Panc1 (cell line): ENCODE measurements at regions not wholly inside any gene's neighbourhood (a gene's known extent, or its start where the extent isn't known, plus 50 kb on each side); places are given as distances from the start of the nearest gene placed in this dataset.

ENCODE experiments used
- ATAC-seq: fragments of 200-7000 bp; cut with Tn5 transposase; 2 replicates; pipeline ENCODE4 v1.9.1; 2020; ENCODE audit warnings: mild to moderate bottlenecking, moderate library complexity
- BruUV-seq: library from RNA; stranded (reverse); fragments of 400-500 nt; replicated peaks from 2 replicates; lab custom pipeline; 2021; lab: Mats Ljungman, UMichigan
- CTCF ChIA-PET: fragments of 300-600 bp; sonication (Branson Sonifier 250); formaldehyde crosslinking; loops from one replicate; lab custom pipeline; 2022; ENCODE audit warnings: antibody characterized with exemption; lab: Charles Lee
- POLR2A ChIA-PET: fragments of 300-600 bp; sonication (Branson Sonifier 250); formaldehyde crosslinking; loops from one replicate; lab custom pipeline; 2022; ENCODE audit warnings: antibody characterized with exemption; lab: Charles Lee
- DNase-seq: peaks from one replicate; pipeline ENCODE4 v3.0.0-alpha.2; 2010; ENCODE audit warnings: low read depth, low spot score
- H3K27ac ChIP-seq: 2 replicates; pipeline ENCODE4 v1.5.1; 2011; ENCODE audit warnings: mild to moderate bottlenecking, low read length, inconsistent platforms
- H3K27me3 ChIP-seq: fragments of 200-500 bp; sonication (Bioruptor generic); 2 replicates; pipeline ENCODE4 v1.6.0; 2014; ENCODE audit warnings: low read length, inconsistent platforms; ENCODE audit not compliant: control insufficient read depth, insufficient read depth
- H3K36me3 ChIP-seq: fragments of 200-500 bp; sonication (Bioruptor generic); 2 replicates; pipeline ENCODE4 v1.5.1; 2014; ENCODE audit warnings: inconsistent platforms, mild to moderate bottlenecking, low read length, moderate library complexity; ENCODE audit not compliant: control insufficient read depth, insufficient read depth
- H3K4me1 ChIP-seq: 2 replicates; pipeline ENCODE4 v1.5.1; 2011; ENCODE audit warnings: inconsistent platforms, mild to moderate bottlenecking, low read length, moderate library complexity; ENCODE audit not compliant: control insufficient read depth, insufficient read depth
- H3K4me3 ChIP-seq, 2 experiments: 2 replicates each; pipeline ENCODE4 v1.5.1; 2011 to 2012; ENCODE audit warnings: low read depth in 2 of 2, low read length in 2 of 2, mild to moderate bottlenecking in 2 of 2, inconsistent platforms in 1 of 2, moderate library complexity in 1 of 2
- H3K9me3 ChIP-seq: fragments of 200-500 bp; sonication (Bioruptor generic); 2 replicates; pipeline ENCODE4 v1.5.1; 2014; ENCODE audit warnings: low read depth, mild to moderate bottlenecking, inconsistent platforms, low read length, moderate library complexity; ENCODE audit not compliant: control insufficient read depth, insufficient read depth
- POLR2AphosphoS5 ChIP-seq: IDR thresholded peaks from 2 replicates; pipeline ENCODE4 v1.6.1; 2012; ENCODE audit warnings: mild to moderate bottlenecking, low read depth, low read length, moderate library complexity
- SIN3A ChIP-seq: IDR thresholded peaks from 2 replicates; pipeline ENCODE4 v1.6.1; 2012; ENCODE audit warnings: low read depth, mild to moderate bottlenecking, low read length, moderate library complexity, borderline replicate concordance; ENCODE audit not compliant: insufficient read depth
- TCF7L2 ChIP-seq: IDR thresholded peaks from 2 replicates; pipeline ENCODE4 v1.6.1; 2011; ENCODE audit warnings: mild to moderate bottlenecking, low read depth, low read length, inconsistent platforms
- in situ Hi-C: cut with HindIII; loops from 2 replicates; pipeline ENCODE4 v1.10.0; 2016; ENCODE audit warnings: low sequenced_read_pairs, low pct_unique_long_range_greater_than_20kb
- intact Hi-C: fragments of 100-400 bp; cut with micrococcal nuclease; formaldehyde crosslinking; loops from one replicate; pipeline ENCODE4 v1.10.0; 2022; ENCODE audit not compliant: unreplicated experiment
- TF ChIP-seq, protein P1 (sequence below): fragments of 450-650 bp; IDR thresholded peaks from 2 replicates; pipeline ENCODE4 v1.5.1; 2017; ENCODE audit warnings: mild to moderate bottlenecking
- TF ChIP-seq, protein P2 (sequence below), 2 experiments: IDR thresholded peaks; 2 replicates each; pipeline ENCODE4 v1.6.1; 2011 to 2012; ENCODE audit warnings: low read depth in 2 of 2, control low read depth in 1 of 2, low read length in 1 of 2, mild to moderate bottlenecking in 1 of 2, moderate library complexity in 1 of 2; ENCODE audit not compliant: insufficient read depth in 1 of 2

DNA sequence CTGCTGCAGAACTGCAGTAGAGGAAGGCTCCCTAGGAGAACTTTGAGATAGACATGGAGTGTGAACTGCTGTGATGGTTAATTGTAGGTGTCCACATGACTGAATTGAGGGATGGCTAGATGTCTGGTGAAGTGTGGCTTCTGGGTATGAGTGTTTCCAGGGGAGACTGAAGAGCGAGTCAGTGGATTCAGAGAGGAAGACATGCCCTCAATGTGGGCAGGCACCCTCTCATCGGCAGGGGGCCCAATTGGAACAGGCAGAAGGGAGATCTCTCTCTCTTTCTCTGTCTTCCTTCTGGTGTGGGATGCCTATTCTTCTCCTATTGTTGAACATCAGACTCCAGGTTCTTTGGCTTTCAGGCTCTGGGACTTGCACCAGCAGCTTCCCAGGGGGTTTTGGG, 304.7 kb upstream of the GATB start:
- BruUV-seq = no TSS peak
- ChIA-PET POLR2A (no interaction called here), CTCF (no interaction called here)
- H3K27ac ChIP-seq = no peak overlapping the region
- ATAC-seq (no peak), DNase-seq (no peak)
- in situ Hi-C loops (no loop called here), intact Hi-C loops (no loop called here)
- no peaks in the 10 kb centered on the region for H3K36me3 ChIP-seq
- H3K27me3 ChIP-seq = no peaks in the 10 kb centered on the region
- H3K4me1 ChIP-seq = no peaks in the 10 kb centered on the region
- H3K9me3 ChIP-seq = no peaks in the 10 kb centered on the region
- H3K4me3 ChIP-seq = no peak overlapping the region
- TF ChIP-seq POLR2AphosphoS5 (no peak), TCF7L2 (no peak), SIN3A (no peak)
- TF ChIP-seq, protein P1, sequence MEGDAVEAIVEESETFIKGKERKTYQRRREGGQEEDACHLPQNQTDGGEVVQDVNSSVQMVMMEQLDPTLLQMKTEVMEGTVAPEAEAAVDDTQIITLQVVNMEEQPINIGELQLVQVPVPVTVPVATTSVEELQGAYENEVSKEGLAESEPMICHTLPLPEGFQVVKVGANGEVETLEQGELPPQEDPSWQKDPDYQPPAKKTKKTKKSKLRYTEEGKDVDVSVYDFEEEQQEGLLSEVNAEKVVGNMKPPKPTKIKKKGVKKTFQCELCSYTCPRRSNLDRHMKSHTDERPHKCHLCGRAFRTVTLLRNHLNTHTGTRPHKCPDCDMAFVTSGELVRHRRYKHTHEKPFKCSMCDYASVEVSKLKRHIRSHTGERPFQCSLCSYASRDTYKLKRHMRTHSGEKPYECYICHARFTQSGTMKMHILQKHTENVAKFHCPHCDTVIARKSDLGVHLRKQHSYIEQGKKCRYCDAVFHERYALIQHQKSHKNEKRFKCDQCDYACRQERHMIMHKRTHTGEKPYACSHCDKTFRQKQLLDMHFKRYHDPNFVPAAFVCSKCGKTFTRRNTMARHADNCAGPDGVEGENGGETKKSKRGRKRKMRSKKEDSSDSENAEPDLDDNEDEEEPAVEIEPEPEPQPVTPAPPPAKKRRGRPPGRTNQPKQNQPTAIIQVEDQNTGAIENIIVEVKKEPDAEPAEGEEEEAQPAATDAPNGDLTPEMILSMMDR = no peak
- TF ChIP-seq, protein P2, sequence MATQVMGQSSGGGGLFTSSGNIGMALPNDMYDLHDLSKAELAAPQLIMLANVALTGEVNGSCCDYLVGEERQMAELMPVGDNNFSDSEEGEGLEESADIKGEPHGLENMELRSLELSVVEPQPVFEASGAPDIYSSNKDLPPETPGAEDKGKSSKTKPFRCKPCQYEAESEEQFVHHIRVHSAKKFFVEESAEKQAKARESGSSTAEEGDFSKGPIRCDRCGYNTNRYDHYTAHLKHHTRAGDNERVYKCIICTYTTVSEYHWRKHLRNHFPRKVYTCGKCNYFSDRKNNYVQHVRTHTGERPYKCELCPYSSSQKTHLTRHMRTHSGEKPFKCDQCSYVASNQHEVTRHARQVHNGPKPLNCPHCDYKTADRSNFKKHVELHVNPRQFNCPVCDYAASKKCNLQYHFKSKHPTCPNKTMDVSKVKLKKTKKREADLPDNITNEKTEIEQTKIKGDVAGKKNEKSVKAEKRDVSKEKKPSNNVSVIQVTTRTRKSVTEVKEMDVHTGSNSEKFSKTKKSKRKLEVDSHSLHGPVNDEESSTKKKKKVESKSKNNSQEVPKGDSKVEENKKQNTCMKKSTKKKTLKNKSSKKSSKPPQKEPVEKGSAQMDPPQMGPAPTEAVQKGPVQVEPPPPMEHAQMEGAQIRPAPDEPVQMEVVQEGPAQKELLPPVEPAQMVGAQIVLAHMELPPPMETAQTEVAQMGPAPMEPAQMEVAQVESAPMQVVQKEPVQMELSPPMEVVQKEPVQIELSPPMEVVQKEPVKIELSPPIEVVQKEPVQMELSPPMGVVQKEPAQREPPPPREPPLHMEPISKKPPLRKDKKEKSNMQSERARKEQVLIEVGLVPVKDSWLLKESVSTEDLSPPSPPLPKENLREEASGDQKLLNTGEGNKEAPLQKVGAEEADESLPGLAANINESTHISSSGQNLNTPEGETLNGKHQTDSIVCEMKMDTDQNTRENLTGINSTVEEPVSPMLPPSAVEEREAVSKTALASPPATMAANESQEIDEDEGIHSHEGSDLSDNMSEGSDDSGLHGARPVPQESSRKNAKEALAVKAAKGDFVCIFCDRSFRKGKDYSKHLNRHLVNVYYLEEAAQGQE (IDR thresholded peaks at IDR 0.05; ENCODE audit: insufficient read depth in 1 of 2, low read depth in 2 of 2, low read length in 1 of 2) = no peak

DNA sequence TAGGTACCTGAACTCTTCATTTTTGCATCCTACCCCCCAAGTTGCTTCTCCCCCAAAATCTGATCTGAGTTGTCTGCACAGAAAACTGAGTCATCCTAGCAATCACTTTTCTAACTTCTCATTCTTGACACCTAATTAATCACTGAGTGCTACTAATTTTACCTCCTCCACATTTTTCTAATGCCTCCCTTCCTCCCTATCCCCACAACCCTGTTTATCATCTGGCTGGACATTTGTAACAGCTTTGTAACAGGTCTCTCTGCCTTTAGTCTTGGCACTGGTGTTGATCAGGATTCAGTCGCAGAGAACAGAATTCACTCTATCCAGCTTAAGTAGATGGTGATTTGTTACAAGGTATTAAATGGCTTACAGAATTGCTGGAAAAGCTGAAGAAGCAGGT, 303.9 kb upstream of the GATB start:
- H3K9me3 ChIP-seq = no peaks in the 10 kb centered on the region
- H3K27me3 ChIP-seq = no peaks in the 10 kb centered on the region
- no peaks in the 10 kb centered on the region for H3K36me3 ChIP-seq
- DNase-seq (no peak), ATAC-seq (no peak)
- CTCF ChIA-PET = no interaction called here
- POLR2A ChIA-PET = no interaction called here
- no peak overlapping the region for H3K4me3 ChIP-seq
- no peaks in the 10 kb centered on the region for H3K4me1 ChIP-seq
- intact Hi-C loops (no loop called here), in situ Hi-C loops (no loop called here)
- no TSS peak for BruUV-seq
- TF ChIP-seq, protein P2 (IDR thresholded peaks at IDR 0.05; ENCODE audit: insufficient read depth in 1 of 2, low read depth in 2 of 2, low read length in 1 of 2) = no peak
- TF ChIP-seq TCF7L2 = no peak
- no peak overlapping the region for H3K27ac ChIP-seq
